BJ (cell line): ENCODE measurements at regions not wholly inside any gene's neighbourhood (a gene's known extent, or its start where the extent isn't known, plus 50 kb on each side); places are given as distances from the start of the nearest gene placed in this dataset.

Source experiments
- CTCF ChIA-PET: fragments of 350-600 bp; formaldehyde crosslinking; extraction: SDS; loops from one replicate; lab custom pipeline; 2021; ENCODE audit warnings: antibody characterized with exemption, inconsistent platforms; lab: Yijun Ruan, JAX
- POLR2A ChIA-PET: fragments of 300-600 bp; sonication (Branson Sonifier 250); formaldehyde crosslinking; extraction: SDS; loops from one replicate; lab custom pipeline; 2021; ENCODE audit warnings: antibody characterized with exemption; lab: Charles Lee
- DNase-seq: peaks from one replicate; pipeline ENCODE4 v3.0.0-alpha.2; 2011; ENCODE audit warnings: low read depth
- H3K27me3 ChIP-seq: 2 replicates; pipeline ENCODE4 v1.6.0; 2011; ENCODE audit warnings: low read length; ENCODE audit not compliant: control insufficient read depth, insufficient read depth
- H3K36me3 ChIP-seq: 2 replicates; pipeline ENCODE4 v1.5.1; 2011; ENCODE audit warnings: low read length; ENCODE audit not compliant: control insufficient read depth, insufficient read depth
- H3K4me3 ChIP-seq: 2 replicates; pipeline ENCODE4 v1.5.1; 2011; ENCODE audit warnings: low read depth, mild to moderate bottlenecking, control low read depth, low read length
- TF ChIP-seq, protein P1 (sequence below): IDR thresholded peaks from 2 replicates; pipeline ENCODE4 v1.5.1; 2011; ENCODE audit warnings: low read depth, mild to moderate bottlenecking, control low read depth, inconsistent platforms, low read length, moderate library complexity; ENCODE audit not compliant: insufficient read depth

DNA sequence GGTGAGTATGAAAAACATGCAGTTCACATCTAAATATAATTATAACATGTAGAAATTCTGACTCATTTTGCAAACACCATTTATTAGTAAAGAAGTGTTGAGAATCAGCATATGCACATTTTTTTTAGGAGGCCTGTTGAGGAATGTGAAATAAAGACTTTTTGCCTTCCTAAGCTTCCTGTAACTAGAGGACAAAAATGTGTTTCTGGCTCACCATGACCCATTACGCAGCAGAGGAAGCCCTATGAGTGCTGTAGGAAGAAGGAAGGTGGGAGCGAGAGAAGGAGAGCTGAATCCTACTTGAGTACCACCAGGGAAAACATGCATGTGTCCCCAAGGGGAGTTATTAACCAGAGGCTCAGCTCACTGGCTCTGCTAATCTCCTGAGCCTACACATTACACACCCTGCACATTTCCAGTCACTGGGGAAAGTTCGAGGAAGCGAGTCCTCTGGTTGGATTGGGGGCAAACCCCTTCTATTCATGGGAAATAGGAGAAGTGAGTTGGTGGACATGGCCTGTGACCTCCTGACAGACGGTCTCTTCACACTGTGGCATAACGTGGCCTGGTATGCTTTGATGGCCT is 540.5 kb upstream of the JAG1 start:
- POLR2A ChIA-PET, result no interaction called here
- DNase-seq, result no peak
- CTCF ChIA-PET, result interaction anchor here (0.6 to 2.5 kb wide), 3 partner anchors 9 to 517 kb away, joined by 3 to 12 read pairs (median 3); no protein-coding TSS in a partner anchor
- no peaks in the 10 kb centered on the region for H3K27me3 ChIP-seq
- H3K36me3 ChIP-seq, result no peaks in the 10 kb centered on the region
- no peak overlapping the region for H3K4me3 ChIP-seq
- TF ChIP-seq, protein P1, sequence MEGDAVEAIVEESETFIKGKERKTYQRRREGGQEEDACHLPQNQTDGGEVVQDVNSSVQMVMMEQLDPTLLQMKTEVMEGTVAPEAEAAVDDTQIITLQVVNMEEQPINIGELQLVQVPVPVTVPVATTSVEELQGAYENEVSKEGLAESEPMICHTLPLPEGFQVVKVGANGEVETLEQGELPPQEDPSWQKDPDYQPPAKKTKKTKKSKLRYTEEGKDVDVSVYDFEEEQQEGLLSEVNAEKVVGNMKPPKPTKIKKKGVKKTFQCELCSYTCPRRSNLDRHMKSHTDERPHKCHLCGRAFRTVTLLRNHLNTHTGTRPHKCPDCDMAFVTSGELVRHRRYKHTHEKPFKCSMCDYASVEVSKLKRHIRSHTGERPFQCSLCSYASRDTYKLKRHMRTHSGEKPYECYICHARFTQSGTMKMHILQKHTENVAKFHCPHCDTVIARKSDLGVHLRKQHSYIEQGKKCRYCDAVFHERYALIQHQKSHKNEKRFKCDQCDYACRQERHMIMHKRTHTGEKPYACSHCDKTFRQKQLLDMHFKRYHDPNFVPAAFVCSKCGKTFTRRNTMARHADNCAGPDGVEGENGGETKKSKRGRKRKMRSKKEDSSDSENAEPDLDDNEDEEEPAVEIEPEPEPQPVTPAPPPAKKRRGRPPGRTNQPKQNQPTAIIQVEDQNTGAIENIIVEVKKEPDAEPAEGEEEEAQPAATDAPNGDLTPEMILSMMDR, result no peak

DNA sequence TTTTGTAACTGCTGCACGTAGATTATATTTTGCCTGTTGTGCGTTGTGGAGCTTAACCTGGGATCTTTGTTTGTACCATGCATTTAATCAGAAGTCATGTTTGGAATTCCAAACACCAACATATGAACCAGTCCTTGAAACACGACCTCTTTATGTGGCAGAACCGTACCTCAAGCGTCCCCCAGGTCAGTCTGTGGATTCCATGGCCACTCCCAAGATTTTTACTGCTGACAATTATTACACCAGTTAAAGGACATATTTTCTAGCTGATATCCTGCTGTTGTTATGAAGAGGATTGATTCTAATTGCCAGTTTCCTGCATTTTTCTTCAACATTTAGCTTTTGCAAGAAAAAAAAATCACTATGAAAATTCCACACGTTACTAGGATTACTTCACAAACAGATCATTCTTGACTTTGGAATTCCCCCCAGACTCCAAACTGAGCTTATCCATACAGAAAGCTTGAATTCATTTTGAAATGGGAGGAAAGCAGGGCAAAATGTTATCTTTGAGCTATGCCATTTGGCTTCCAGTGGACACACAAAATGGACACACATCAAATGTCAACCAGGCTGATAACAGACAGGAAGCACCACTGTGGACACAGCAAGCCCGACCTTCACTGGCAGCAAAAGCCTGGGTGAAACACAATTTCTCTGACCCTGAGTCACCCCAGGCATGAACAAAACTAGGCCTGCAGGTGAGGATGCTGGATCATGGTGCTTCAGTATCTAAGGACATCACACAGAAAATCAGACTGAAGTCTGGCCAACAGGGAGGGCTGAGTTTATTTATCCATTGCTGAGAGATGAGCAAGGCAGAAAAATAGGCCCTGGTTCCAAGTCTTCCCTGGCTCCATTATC is 542.9 kb upstream of the JAG1 start:
- Histone ChIP-seq H3K4me3 (no peak overlapping the region), H3K36me3 (no peaks in the 10 kb centered on the region), H3K27me3 (no peaks in the 10 kb centered on the region; the same call in 1 of the 2 replicates)
- POLR2A ChIA-PET, result interaction anchor here (0.7 kb wide), 1 partner anchor 230 kb away, joined by 5 read pairs; no protein-coding TSS in a partner anchor
- TF ChIP-seq, protein P1, result no peak
- DNase-seq, result no peak
- CTCF ChIA-PET, result interaction anchor here (0.6 to 2.5 kb wide), 4 partner anchors 9 to 664 kb away, joined by 3 to 12 read pairs (median 5); no protein-coding TSS in a partner anchor

DNA sequence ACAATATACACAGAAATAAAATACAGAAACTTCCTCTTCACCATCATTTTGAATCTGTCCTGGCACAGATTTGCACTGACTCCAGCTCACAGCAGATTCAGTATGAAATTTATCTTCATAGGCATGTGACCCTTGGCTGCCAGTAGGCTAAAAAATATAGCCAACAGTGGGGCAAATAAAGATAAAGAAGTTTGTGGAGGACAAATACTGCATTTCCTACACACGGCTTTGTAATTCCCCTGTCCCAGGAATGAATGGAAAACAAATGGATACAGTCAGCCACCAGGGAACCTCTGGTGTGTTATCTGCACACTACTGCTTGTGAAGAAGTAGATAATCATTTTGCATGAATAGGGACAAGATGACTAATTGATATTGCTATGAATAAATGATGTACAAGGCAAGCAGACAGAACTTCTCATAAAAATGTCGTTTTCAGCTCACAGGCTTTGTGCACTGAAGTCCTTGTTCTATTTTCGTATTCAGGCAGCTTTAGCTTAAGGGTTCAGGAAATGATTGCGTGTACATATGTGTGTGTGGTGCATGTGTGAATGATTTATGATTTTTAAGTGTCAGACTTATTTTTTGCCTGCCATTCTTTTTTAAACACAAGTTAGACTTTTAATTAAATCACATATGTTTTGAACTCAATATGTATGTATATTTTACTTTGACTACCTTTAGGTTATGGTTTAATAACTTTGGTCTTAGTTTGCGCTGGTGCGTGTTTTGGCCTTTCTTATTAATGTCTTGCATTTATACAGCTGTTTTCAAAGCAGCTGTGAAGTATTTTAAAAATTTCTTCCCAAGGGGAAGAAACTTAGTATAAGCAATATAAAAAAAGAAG is 543.8 kb upstream of the JAG1 start:
- TF ChIP-seq, protein P1, result no peak
- CTCF ChIA-PET, result interaction anchor here (0.6 to 1.3 kb wide), 3 partner anchors 10 to 665 kb away, joined by 3 to 4 read pairs (median 4); no protein-coding TSS in a partner anchor
- no peaks in the 10 kb centered on the region; the same call in 1 of the 2 replicates for H3K27me3 ChIP-seq
- H3K36me3 ChIP-seq, result no peaks in the 10 kb centered on the region
- no peak overlapping the region for H3K4me3 ChIP-seq
- no peak for DNase-seq
- POLR2A ChIA-PET, result interaction anchor here (0.7 kb wide), 1 partner anchor 229 kb away, joined by 5 read pairs; no protein-coding TSS in a partner anchor

DNA sequence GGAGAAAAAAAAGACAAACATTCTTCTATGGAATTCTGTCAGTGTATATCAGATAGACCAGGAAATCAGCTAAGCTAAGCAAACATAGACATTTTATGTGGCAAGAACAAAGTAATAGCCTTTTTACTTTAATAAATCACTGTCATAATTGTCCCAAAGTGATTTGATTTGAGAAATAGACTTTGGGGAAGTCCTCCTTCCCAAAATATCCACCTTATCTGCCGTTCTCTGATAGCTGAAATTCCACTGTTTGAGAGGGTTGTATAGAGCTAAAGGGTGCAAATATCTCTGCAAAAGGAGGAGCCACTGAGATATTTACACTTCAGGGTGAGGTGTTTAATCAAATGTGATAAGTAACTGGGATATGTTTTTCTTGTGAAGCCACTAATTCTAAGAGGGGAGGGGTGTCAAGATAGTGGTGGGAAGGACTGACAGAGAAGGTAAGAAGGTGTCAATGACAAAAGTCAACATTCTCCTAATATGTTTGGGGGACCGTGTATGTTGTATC is 544.4 kb upstream of the JAG1 start:
- POLR2A ChIA-PET, result no interaction called here
- no peak overlapping the region for H3K4me3 ChIP-seq
- CTCF ChIA-PET, result interaction anchor here (1.0 to 1.3 kb wide), 2 partner anchors 11 kb away, joined by 3 to 4 read pairs; no protein-coding TSS in a partner anchor
- TF ChIP-seq, protein P1, result no peak
- H3K27me3 ChIP-seq, result no peaks in the 10 kb centered on the region; the same call in 1 of the 2 replicates
- no peaks in the 10 kb centered on the region for H3K36me3 ChIP-seq
- no peak for DNase-seq
